Non-pigmented ciliary epithelial cell (primary cell): ENCODE measurements at regions not wholly inside any gene's neighbourhood (a gene's known extent, or its start where the extent isn't known, plus 50 kb on each side); places are given as distances from the start of the nearest gene placed in this dataset.

Source experiments
- DNase-seq: peaks from one replicate; pipeline ENCODE4 v3.0.0-alpha.2; 2010; ENCODE audit warnings: low read depth

DNA sequence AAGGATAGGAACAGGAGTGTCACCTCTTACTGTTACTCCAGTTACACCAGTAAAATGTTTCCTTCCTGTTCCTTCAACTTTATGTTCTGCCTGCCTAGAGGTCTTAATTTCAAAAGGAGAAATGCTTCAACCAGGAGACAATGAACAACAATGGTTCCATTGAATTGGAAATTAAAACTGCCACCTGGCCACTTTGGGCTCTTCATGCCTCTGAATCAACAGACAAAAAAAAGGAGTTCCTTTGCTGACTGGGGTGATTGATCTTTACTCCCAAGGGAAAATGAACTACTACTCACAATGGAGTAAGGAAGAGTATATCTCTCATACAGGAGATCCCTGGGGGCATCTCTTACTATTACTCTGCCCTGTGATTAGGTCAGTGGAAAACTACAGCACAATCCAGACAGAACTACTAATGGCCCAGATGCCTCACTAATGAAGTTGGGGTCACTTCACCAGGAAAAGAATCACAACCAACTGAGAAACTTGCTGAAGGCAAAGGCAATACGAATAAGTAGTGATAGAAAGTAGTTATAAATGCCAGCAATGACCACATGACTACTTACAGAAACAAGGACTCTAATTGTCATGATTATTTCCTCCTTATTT lies 76.6 kb upstream of the PRDX6 start:
- DNase-seq, result no peak

DNA sequence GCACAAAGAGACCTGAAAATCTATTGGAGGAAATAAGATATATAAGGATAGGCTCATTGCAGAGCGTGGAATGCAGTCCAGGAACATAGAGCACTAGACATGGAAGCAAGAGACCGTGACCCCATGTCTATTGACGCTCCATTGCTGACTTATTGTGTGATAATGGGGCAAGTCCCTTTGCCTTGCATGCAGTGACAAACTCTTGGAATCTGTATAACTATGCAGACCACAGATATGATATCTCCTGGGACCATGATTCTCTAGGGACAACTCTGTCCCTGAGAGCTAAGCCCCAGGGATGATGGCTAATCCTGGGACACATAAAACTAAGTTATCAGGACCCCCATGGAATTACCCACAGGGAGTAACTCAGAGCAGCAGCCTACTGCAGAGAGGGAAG lies 73.1 kb upstream of the PRDX6 start:
- no peak for DNase-seq

DNA sequence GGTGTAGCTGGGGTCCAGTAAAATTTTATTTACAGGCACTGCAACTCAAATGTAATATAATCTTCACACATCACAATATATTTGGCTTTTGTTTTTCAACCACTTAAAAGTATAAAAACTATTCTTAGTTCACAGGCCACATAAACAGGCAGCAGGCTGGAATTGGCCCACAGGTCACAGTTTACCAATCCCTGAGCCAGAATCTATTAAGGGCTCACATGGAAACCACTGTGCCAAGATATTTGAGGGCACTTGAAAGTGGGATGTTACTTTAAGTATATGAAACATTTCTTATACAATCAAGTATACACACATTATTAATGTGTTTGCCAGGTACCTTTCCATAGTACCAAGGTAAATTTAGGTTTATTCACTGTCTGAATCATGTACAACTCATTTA lies 71.9 kb upstream of the PRDX6 start:
- DNase-seq, result no peak

DNA sequence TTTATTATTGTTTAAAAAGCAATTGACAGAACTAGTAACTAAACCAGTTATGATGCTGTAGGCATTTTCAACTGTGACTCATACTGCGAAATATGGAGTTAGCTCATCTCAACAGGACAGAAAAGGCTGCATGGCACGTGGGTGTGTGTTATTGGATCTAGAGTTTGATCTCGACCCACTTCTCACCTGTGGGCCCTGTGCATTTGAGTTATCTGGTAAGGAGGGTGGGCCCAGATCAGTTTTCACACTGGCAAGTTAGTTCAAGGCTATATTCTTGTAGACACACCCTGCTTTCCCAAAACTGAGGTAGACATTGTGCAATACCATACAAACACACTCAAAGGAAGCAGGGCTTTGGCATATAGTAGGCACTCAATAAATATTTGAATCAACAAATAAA lies 71.3 kb upstream of the PRDX6 start:
- no peak for DNase-seq

DNA sequence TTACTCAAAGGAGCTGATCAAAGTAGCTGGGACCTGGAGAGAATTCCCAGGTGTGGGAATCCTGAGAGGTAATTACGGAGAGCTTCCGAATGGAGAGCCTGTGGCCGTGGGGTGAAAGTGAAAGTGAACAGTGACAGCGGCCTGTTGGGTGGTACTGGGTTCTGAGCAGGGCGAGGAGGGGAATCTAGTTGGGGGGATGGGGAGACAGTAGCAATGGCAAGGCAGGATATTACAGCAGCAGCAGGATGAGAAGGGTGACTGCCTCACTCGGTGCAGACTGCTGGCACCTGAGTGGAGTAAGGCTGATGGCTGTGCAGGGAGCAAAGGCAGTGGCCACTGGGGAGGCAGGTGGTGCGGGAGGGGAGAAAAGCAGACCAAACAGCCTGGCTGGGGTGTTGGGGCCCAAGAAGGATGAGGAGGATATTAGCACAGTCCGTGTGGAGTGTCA lies 70.3 kb upstream of the PRDX6 start:
- no peak for DNase-seq

DNA sequence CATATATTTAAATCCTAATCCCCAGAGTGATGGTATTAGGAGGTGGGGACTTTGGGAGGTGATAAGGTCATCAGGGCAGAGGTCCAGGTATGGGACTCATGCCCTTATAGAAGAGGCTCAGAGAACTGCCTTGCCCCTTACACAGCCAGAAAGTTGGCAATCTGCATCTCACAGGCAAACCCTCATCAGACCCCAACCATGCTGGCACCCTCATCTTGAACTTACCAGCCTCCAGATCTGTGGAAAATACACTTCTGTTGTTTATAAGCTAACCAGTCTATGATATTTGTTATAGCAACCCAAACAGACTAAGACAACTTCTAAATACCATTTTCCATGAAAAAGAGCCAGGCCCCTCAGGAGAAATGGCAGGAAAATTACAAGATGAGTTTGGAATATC lies 69.3 kb upstream of the PRDX6 start:
- no peak for DNase-seq

DNA sequence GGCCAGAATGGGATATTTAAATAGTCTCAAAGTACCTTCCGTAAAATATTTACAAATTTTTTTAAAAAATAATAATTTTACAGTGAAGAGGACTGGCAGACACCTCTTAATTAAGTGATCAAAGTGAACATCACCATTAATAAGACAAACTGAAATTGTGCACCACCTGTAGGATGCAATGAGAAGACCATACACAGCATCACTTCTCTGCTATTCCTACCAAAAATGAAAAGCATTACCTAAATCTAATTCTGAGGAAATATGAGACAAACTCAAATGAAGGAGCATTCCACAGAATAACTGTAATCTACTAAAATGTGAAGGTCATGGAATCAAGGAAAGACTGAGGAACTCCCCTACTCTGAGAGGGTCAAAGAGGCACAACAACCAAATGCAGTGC lies 68.2 kb upstream of the PRDX6 start:
- DNase-seq, result no peak

DNA sequence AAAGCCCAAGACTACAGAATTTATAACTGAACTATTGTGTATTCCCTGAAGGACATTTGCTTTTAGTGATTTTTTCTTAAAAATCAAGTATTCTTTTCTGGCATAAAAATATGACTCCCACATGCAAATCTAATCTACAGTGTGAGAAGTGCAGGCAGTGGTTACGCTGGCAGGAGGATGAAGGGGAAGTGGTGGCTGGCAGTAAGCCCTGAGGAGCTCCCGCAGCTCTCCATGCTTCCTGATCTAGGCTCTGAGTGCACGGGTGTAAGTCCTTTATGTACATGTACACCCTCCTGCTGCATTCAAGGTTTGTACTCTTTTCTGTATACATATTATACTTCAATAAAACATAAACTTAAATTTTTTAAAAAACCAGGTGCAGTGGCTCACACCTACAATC lies 67.5 kb upstream of the PRDX6 start:
- DNase-seq, result peak; percentile 72

DNA sequence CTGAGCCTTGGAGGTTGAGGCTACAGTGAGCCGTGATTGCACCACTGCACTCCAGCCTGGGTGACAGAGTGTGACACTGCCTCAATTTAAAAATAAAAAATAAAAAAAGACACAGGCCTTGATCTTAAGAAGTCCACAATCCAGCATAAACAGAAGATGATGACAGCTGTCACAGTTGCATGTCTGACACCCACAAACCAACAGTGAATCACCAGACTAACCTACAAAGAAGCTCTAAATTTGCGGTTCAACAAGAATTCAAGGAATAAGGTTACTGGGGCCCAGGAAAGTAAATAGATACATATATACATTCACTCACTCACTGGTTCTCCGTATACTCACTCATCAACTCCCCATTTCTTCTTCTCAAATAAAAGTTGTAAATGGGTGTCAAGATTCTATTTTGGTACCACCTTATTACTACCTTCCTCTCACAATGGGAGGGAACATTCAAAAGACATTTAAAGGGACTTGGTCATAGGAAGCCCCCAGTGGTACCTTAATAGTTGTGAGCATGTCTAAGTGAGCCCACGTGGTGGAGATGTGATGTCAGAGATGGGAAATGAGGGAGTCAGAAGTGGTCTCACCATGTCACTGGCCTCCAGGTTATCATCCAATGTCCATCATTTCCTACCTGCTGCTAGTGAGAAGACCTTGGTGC lies 66.9 kb upstream of the PRDX6 start:
- peak; percentile 45 for DNase-seq

DNA sequence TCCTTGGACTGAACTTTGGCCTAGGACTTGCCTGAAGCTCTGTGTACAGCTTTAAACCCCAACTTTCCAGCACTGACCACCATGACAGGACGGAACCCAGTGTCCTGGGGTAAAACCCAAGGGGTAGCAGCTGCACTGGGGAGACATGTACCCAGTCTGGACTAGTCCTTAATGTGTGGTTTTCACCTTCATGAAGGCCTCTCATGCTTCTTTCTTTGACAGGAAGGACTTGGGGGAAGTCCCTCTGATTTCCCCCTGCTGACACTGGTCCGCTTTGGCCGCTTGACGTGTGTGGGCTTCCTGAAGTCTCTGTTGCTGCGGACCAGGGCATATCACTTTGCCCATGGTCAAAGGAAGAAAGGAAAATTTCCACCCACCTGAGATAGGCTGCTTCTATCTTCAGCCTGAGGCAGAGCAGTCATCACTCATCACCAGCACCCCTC lies 66.3 kb upstream of the PRDX6 start:
- DNase-seq, result no peak

DNA sequence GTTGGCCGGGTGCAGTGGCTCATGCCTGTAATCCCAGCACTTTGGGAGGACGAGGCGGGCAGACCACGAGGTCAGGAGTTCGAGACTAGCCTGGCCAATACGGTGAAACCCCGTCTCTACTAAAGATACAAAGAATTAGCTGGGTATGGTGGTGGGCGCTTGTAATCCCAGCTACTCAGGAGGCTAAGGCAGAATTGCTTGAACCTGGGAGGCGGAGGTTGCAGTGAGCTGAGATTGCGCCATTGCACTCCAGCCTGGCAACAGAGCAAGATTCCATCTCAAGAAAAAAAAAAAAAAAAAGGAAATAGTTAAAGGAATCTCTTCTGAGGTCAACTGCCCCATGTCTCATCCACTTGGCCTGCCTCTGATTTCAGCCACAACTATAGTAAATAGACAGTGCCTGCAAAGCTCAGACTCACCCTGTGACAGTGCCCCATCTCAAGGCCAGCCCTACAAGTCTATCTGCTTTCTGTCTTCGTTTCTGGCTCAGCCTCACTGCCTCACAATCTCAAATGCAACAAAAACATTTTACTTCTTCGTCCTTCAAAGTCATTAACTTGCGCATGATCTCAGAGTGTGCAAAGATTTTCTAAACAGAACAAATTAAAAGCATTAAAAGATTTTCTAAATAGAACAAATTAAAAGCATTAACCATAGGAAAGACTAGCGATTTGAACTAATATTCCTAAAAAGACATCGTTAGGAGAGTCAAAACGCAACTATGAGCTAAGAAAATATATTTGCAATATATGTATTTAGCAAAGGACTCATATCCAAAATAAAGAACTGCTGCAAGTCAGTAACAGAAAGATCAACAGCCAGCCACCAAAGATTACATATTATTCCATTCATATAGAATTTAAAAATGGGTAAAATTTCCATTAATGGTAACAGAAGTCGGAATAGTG lies 65.0 kb upstream of the PRDX6 start:
- peak; percentile 61 for DNase-seq

DNA sequence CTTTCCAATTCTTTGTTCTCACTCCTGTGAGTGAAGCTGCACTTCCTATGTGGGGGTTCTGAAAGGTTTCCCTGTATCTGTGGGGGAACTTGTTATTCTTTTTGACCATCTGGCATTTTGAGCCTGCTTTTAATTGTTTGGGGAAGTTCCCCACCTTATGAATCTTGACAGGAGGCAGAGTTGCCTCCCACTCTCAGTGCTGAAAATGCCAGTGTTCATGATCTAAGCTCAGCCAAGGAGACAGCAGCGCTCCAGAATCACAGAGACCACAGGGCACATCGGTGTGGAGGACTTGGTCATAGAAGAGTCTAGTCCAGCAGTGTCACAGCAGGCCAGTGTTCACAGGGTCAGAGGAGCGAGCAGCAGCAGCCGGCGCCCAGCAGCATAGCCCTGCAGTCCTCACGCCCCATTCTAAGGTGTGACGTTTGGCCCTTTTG lies 63.8 kb upstream of the PRDX6 start:
- no peak for DNase-seq

DNA sequence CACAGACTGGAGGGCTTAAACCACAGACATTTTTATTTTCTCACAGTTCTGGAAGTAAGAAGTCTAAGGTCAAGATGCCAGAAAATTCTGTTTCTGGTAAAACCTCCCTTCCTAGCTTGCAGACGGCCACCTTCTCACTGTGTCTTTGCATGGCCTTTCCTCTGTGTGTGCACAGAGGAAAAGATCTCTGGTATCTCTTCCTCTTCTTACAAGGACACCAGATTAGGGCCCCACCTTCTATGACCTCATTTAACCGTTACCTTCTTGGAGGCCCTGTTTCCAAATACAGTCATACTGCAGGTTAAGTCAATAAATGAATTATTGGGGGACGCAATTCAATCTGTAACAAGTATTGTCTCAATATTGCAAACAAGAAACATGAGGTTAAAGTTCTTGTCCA lies 63.0 kb upstream of the PRDX6 start:
- no peak for DNase-seq

DNA sequence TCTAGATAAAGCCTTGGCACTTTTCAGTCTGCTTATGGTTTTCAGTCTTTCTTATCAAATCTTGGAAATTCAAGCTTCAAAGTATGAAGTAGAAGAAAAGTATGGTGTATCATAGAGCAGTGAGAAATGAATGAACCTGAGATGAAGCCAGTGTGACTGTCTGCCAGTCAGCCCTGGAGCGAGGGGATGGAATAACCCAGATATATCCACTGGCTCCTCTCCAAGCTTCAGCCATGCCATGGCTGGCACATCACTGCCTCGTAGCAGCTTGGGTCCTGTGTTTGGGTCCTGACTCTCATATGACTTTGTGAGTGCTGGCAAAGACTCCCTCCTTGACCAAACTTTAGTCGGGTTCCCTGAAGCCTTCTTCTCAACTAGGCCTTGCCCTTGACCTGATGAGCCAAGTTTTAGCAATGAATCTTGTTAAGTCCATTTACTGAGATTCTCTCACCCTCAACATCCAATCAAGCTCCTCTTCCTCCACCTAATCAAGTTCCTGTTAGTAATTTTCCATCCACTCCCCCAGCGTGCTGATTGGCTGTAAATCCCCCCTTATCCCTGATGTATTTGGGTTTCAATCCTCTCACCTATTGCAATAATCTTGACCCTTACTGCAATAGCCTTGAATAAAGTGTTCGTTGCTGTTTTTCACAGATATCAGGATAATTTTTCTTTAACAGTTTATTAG lies 62.5 kb upstream of the PRDX6 start:
- DNase-seq, result no peak

DNA sequence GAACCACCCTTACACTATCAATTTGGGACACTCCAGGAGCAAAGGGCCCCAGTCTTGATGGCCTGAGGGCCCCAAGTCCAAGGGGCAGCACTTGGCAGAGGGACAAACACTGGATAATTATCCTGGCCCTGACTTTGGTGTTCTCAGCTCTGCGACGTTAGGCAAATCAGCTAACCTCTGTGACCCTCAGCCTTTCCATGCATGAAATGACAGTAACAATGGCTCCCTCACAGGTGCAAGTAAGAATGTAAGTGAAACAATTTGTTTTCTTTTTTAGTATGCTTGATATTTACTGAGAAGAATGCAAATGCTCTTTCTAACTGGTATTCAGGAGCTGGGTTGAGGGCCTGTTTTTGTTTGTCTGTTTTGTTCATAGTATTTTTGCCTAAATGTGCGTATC lies 61.6 kb upstream of the PRDX6 start:
- DNase-seq, result no peak

DNA sequence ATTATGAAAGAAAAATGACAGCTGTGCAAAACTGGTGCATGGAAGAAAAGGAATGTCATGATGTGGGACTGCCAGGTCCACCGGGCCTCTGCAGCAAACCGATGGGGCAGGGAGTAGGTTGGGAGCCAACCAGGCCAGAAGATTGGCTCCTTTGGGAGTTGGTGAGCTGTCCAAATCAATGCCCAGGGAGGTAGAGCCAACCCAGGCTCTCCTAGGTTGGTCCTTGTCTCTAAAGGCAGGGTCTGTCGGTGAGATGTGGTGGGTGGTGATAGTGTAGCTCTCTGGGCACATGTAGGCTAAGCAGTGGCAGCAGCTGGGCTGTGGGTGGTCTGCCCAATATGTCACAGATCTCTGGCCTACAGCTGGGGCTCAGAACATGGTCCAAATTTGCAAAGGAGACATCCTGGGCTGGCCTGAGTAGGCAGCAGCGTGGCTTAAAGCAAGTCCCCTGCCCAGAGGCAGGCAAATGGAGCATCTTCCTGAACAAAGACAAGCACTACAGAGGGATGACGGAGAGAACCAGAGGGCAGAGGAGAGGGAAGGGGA lies 61.2 kb upstream of the PRDX6 start:
- no peak for DNase-seq

DNA sequence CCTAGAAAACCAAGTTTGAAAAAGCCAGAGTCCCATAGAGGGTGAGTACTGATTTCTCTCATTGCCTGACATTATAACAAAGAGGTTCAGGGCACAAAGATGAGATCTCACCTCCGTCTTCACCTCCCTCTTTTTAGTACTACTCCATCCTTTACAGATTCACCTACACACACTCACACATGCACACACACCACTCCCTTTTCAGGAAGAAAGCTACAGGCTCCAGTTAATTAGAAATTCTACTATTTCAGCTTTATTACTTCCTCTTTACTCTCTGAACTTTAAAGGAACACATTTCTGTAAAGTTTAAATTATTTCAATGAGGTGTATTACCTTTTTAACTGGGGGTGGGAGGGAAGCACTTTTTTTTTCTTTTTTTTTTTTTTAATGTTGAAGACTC lies 59.6 kb upstream of the PRDX6 start:
- DNase-seq, result no peak

DNA sequence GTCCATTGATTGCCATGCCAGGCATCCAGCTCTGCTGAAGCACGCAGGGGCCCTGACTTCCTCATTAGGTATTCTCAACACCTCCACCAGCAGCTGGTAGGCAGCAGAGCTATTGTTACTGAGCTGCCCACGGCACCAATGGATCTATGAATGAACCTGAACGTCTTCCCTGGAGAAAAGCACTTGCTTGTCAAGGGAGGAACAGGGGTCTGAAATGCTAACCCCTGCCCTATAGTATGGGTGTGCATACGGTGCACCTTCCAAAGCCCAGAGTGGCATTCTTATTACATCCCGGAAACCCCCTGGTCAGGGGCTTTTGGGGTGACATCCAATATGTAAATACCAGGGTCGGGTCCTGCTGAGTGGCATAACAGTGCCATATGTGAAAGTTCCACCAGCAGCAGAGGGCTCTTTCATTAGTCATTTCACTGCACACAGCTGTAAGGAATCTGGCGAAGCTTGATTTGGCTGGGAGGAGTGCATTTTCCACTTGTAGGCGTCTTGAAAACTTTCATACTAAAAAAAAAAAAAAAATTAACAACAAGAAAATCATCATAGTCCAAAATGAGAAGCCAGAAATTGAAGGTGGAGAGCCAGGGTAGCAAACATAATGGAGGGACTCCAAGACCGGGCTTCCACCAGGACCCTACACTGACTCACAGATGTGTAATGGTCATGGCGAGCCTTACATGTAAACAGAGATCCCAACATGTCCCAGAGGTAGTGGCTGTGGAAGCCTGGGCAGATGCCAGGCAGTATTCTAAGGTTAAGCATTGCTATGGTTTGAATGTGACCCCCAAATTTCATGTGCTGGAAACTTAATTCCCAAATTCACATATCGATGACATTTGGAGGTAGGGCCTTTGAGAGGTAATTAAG lies 58.8 kb upstream of the PRDX6 start:
- DNase-seq, result no peak

DNA sequence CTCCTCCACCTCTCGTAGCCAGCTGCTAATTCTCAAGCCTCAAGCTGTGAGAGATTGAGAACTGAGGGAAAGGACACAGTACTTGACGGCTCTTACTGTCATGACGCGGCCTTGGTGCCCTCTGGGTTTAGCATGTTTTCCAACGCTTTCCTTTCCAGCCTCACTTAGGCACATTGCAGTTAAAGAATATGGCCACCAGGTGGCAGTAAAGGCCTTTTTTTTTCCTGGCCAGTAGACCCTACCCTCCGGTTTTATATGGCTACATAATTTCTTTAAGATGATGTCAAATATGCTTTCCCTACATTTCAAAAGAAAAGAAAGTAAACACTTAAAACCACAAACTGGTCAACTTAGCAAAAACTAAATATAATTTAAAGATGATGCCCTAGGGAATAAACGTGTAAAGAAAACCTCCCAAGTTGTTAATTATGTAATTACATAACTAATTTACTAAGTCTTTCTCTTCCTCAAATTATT lies 56.8 kb upstream of the PRDX6 start:
- peak; percentile 45 for DNase-seq

DNA sequence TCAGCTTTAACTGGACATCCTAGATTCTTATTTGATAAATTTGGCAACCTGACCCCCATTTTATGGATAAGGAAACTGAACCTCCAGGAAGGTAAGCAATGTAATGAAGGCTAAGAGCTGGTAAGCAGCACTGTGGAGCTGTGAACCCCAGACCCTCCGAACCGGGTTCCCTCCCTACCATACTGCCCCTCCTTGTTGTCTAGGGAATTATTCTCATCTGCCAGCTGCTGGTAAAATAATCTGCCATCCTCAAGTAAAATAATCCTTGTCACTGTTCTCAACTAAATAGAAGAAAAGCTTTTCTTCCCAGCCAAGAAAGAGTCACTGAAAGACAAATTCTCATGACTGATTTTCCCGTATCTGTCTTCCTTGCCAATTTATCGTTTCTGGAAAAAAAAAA lies 55.8 kb upstream of the PRDX6 start:
- no peak for DNase-seq

DNA sequence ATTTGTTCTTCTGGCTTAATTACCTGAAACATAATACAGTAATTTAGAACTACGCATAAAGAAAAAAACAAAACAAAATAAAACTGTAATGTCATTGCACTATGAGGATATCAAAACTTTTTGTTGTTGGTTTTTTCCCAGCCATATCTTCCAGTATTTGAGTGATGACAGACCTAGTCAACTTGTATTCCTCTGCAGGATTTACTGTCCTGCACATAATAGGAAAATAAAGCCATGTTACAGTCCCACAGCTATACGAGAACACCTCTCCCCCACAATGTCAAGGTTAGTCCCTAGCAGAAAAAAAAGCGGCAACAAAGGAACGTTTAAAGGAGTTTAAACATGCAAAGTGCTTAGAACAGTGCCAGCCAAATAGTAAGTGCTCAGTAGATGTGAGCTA lies 55.3 kb upstream of the PRDX6 start:
- DNase-seq, result no peak
